ENCODE measurements at regions not wholly inside any gene's neighbourhood (a gene's known extent, or its start where the extent isn't known, plus 50 kb on each side); places are given as distances from the start of the nearest gene placed in this dataset.

DNA sequence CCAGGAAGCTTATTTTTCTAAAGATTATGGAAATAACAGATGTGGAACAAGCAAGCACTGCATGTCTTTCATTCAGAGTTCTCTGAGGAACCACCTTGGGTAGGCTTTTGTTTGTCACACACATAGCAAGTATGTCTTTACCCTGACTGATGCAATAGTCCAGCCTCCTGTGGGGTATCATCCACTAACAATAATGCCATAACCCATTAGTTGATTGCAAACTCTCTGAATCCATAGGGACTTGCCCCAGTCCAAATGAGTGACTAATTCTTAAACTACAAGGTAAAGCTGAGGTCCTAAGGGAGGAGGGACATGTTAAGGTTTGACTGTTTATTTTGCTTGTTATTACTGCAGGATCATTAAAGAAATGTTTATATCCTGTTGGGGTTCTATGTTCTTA is 151.4 kb upstream of the PRPS1L1 start:
- no peak for DNase-seq

DNA sequence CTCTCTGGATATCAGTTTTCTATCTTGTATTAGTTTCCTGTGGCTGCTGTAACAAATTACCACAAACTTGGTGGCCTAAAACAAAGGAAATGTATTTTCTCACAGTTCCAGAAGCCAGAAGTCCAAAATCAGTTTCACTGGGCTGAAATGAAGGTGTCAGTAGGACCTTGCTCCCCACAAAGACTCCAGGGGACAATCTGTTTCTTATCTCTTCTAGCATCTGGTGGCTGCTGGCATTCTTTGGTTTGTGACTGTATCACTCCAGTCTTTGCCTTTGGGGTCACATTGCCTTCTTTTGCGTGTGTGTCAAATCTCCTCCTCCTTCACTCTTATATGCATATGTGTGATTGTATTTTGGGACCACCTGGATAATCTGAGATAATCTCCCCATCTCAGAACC is 153.0 kb upstream of the PRPS1L1 start:
- Histone ChIP-seq H3K27me3 (no peaks in the 10 kb centered on the region), H3K36me3 (no peaks in the 10 kb centered on the region), H3K4me1 (no peaks in the 10 kb centered on the region), H3K9me3 (no peaks in the 10 kb centered on the region), H3K4me3 (ENCODE audit: low read depth, low read length) (no peak overlapping the region)
- no peak for DNase-seq
- no peak for TF ChIP-seq CTCF (IDR thresholded peaks at IDR 0.05; ENCODE audit: low read depth, low read length)

More for the DNA sequence above, 151.4 kb upstream of the PRPS1L1 start:
- Histone ChIP-seq H3K36me3 (no peaks in the 10 kb centered on the region), H3K27me3 (no peaks in the 10 kb centered on the region), H3K4me3 (ENCODE audit: low read depth, low read length) (no peak overlapping the region), H3K4me1 (no peaks in the 10 kb centered on the region), H3K9me3 (no peaks in the 10 kb centered on the region)
- TF ChIP-seq CTCF (IDR thresholded peaks at IDR 0.05; ENCODE audit: low read depth, low read length): no peak

DNA sequence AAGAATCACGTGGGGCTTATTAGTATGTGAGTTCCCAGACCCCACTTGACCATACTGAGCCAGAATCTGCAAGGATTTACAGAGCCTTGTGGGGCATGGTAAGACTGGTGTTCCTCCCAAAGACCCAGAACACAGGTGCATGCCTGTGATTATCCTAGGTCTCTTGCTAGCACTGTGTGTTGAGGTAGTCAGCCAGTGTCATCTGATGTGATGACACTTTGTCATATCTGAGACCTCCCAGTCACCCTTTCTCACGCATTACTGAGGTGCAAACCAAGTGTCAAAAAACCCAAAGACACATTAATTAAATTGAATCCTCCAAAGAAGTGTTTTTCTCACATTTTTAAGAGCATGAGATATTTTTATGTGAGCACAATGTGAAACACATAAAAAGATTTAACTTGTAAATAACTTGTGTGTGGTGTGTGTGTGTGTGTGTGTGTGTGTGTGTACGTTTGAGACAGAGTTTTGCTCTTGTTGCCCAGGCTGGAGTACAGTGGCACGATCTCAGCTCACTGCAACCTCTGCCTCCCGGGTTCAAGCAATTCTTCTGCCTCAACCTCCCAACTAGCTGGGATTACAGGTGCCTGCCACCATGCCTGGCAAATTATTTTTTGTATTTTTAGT is 162.0 kb upstream of the PRPS1L1 start:
- Histone ChIP-seq H3K9me3 (no peaks in the 10 kb centered on the region; the same call in 1 of the 2 replicates), H3K4me3 (ENCODE audit: low read depth, low read length) (no peak overlapping the region), H3K4me1 (peaks cover 2% of the 10 kb centered on the region; the same call in 1 of the 2 replicates), H3K36me3 (no peaks in the 10 kb centered on the region), H3K27me3 (no peaks in the 10 kb centered on the region)
- no peak for DNase-seq
- no peak for TF ChIP-seq CTCF (IDR thresholded peaks at IDR 0.05; ENCODE audit: low read depth, low read length)

DNA sequence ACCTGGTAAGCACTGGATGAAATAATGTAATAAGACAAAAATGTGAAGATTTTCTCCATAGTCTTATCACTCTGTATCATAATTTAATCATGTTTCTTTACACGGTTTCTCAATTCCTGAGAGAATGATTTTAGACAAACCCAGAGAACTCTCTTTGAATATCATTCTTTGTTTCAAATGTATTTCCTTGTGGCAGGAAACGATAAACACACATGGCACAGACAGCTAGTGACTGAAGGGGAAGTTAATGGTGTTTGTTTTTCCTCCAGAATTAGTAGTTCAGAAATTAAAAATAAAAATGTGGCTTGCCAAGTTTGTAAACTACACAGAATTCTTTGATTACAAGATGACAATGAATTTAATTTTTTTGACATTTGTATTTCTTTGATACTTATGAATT is 163.7 kb upstream of the PRPS1L1 start:
- no peak for DNase-seq
- TF ChIP-seq CTCF (IDR thresholded peaks at IDR 0.05; ENCODE audit: low read depth, low read length): no peak
- Histone ChIP-seq H3K4me1 (peaks cover 2% of the 10 kb centered on the region; the same call in 1 of the 2 replicates), H3K36me3 (no peaks in the 10 kb centered on the region), H3K4me3 (ENCODE audit: low read depth, low read length) (no peak overlapping the region), H3K9me3 (no peaks in the 10 kb centered on the region), H3K27me3 (no peaks in the 10 kb centered on the region)

DNA sequence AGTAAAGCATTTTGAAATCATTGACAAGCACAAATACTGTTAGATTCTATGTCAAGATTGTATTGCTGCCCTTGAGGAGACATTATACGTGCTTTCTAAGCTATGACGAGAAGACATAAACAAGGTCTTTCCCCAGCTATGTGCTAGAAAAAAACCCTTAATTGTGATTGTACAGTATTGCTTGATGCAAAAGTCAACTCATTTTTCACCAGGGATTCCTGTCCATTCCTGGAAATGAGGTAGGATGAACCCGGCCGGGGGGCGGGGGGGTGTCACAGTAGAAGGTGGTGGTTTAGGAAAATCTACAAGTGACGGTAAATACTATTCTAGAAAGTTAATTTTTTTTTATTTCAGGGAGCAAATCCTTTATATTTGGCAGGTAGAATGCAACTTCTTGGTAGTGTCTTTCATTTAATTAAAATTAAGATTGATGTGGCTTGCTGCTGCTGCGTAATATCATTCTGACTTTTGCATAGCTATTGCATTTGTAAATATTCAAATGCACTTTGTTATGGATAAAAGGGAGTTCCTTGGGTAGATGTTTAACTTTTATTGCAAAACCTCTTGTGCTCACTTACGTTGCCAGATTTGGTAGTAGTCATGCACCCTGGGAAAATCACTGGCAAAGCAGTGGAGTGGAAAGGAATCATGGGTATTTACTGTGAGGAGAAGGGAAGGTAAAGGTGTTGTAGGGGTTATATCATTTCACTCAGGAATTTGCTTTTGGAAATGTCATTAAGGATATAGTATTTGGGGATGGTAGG is 164.4 kb upstream of the PRPS1L1 start:
- DNase-seq: no peak
- H3K27me3 ChIP-seq: no peaks in the 10 kb centered on the region
- TF ChIP-seq CTCF (IDR thresholded peaks at IDR 0.05; ENCODE audit: low read depth, low read length): no peak
- no peaks in the 10 kb centered on the region for H3K9me3 ChIP-seq
- H3K4me3 ChIP-seq (ENCODE audit: low read depth, low read length): no peak overlapping the region
- H3K4me1 ChIP-seq: peaks cover 2% of the 10 kb centered on the region; the same call in 1 of the 2 replicates
- no peaks in the 10 kb centered on the region for H3K36me3 ChIP-seq

DNA sequence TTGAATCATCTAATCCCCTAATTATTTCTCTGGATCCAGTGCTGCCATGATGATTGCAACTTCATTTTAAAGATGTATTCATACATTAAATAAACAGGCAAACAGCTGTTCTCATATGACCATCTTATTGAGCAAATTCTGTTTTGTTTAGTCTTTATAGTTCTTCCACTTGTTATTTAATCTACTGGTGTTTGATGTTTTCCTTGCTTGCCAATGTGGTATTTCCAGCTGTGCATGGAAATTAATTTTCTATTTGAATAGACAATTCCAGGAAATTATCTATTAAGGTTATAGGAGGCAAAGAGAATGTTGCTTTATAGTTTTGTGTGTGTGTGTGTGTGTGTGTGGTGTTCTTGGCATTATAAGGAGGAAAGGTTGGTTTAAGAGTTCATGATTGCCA is 167.0 kb upstream of the PRPS1L1 start:
- no peaks in the 10 kb centered on the region for H3K9me3 ChIP-seq
- H3K27me3 ChIP-seq: no peaks in the 10 kb centered on the region
- no peak for DNase-seq
- H3K36me3 ChIP-seq: no peaks in the 10 kb centered on the region
- peaks cover 2% of the 10 kb centered on the region; the same call in 1 of the 2 replicates for H3K4me1 ChIP-seq
- H3K4me3 ChIP-seq (ENCODE audit: low read depth, low read length): no peak overlapping the region
- TF ChIP-seq CTCF (IDR thresholded peaks at IDR 0.05; ENCODE audit: low read depth, low read length): no peak

Measured in BE2C (cell line).